Heart left ventricle (tissue), 13 donors: ENCODE measurements at regions not wholly inside any gene's neighbourhood (a gene's known extent, or its start where the extent isn't known, plus 50 kb on each side); places are given as distances from the start of the nearest gene placed in this dataset.

ENCODE experiments used
- POLR2A ChIP-seq, 2 donors: fragments of 450-650 bp; IDR thresholded peaks; one replicate each; pipeline ENCODE4 v1.6.1; 2017; ENCODE audit warnings: antibody characterized with exemption in 2 of 2, mild to moderate bottlenecking in 2 of 2, moderate library complexity in 2 of 2
- TF ChIP-seq, protein P1 (sequence below), 12 donors: fragments of 200-600 bp; sonication (generic) in 4 of 12; IDR thresholded peaks; one replicate each; pipeline versions ENCODE4 v1.5.0 to v1.8.0; 2018 to 2022; ENCODE audit warnings: antibody characterized with exemption in 12 of 12, mild to moderate bottlenecking in 5 of 12
- donor health status: ischemic (EF 13 %, LVEDD 7.1; RV severe dilation, severe dysfunction).
- donor health status: DM: no; HTN: yes; CAD: no.
- donor health status: DM: no; HTN: no; CAD: no.
- donor health status: ischemic (EF 25% LVEDD 6.9; RV normal size, moderate dysfunction).
- donor health status: ischemic (EF 25% LVEDD 5.7; RV mildly dilated, moderate dysfunction).
- donor health status: ischemic (EF 35%, LVEDD 5.7; RV mildly dilated, moderate dysfunction).
- donor health status: nonischemic (EF 11% LVEDD 7.7; RV severe dilation, severe dysfunction).
- donor health status: DM: yes; HTN: yes; CAD: no.
- donor health status: PGD.
- donor health status: ischemic (EF 29% LVEDD 5.4; RV normal size, mild dysfunction).
- donor health status: nonischemic (EF 23%, LVEDD 6.1; RV moderate dilation, normal function).

DNA sequence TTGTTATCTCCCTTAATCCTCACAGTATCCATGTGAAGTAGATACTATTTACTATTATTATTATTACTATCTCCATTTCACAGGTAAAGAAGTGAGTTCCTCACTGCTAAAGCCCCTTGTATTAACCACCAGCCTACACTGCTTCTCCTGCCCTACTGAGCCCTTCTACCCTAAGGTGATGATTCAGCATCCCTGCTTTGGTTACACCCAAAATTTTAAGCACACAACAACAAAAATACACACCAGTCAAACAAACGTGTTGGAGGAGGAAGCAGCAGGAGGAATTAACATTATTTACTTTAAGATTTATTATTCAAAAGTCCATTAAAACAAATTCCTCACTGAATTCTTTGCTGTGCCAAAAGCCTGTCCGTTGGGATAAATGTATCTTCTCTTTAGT lies 370.2 kb upstream of the BRINP1 start:
- TF ChIP-seq POLR2A (IDR thresholded peaks at IDR 0.05) = no peak
- TF ChIP-seq, protein P1, sequence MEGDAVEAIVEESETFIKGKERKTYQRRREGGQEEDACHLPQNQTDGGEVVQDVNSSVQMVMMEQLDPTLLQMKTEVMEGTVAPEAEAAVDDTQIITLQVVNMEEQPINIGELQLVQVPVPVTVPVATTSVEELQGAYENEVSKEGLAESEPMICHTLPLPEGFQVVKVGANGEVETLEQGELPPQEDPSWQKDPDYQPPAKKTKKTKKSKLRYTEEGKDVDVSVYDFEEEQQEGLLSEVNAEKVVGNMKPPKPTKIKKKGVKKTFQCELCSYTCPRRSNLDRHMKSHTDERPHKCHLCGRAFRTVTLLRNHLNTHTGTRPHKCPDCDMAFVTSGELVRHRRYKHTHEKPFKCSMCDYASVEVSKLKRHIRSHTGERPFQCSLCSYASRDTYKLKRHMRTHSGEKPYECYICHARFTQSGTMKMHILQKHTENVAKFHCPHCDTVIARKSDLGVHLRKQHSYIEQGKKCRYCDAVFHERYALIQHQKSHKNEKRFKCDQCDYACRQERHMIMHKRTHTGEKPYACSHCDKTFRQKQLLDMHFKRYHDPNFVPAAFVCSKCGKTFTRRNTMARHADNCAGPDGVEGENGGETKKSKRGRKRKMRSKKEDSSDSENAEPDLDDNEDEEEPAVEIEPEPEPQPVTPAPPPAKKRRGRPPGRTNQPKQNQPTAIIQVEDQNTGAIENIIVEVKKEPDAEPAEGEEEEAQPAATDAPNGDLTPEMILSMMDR (IDR thresholded peaks at IDR 0.05) = no peak
